ENCODE measurements at regions not wholly inside any gene's neighbourhood (a gene's known extent, or its start where the extent isn't known, plus 50 kb on each side); places are given as distances from the start of the nearest gene placed in this dataset.

DNA sequence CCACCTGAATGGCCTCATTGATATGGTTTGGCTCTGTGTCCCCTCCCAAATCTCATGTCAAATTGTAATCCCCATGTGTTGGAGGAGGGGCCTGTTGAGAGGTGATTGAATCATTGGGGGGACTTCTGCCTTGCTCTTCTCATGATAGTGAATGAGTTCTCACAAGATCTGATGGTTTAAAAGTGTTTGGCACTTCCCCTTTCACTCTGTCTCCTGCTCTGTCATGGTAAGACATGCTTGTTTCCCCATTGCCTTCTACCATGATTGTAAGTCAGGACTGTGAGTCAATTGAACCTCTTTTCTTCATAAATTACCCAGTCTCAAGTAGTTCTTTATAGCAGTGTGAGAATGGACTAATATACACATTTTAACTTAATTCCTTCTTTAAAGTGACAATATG, 146.8 kb upstream of the KCNJ3 start:
- TF ChIP-seq CTCF (IDR thresholded peaks at IDR 0.05) (no peak), EP300 (IDR thresholded peaks at IDR 0.05; ENCODE audit: low read depth) (no peak), POLR2AphosphoS5 (IDR thresholded peaks at IDR 0.05) (no peak)

Measured in transverse colon (tissue), 4 donors.